Fibroblast of villous mesenchyme (primary cell): ENCODE measurements at regions not wholly inside any gene's neighbourhood (a gene's known extent, or its start where the extent isn't known, plus 50 kb on each side); places are given as distances from the start of the nearest gene placed in this dataset.
A peak's percentile ranks its signal among the peaks of the same experiment; 100 is the strongest.
"Not testable (repeated sequence)": the region's sequence is repeated elsewhere in the genome, so short reads cannot be mapped to it uniquely, and the experiment has no call there.

Experiments used
- DNase-seq: peaks from one replicate; pipeline ENCODE4 v3.0.0-alpha.2; 2010; ENCODE audit warnings: low read depth
- H3K4me3 ChIP-seq: 2 replicates; pipeline ENCODE4 v1.5.1; 2011; ENCODE audit warnings: low read depth, mild to moderate bottlenecking, low read length
- CTCF ChIP-seq: IDR thresholded peaks from 2 replicates; pipeline ENCODE4 v1.5.1; 2012; ENCODE audit warnings: low read depth, mild to moderate bottlenecking, low read length; ENCODE audit not compliant: insufficient read depth

DNA sequence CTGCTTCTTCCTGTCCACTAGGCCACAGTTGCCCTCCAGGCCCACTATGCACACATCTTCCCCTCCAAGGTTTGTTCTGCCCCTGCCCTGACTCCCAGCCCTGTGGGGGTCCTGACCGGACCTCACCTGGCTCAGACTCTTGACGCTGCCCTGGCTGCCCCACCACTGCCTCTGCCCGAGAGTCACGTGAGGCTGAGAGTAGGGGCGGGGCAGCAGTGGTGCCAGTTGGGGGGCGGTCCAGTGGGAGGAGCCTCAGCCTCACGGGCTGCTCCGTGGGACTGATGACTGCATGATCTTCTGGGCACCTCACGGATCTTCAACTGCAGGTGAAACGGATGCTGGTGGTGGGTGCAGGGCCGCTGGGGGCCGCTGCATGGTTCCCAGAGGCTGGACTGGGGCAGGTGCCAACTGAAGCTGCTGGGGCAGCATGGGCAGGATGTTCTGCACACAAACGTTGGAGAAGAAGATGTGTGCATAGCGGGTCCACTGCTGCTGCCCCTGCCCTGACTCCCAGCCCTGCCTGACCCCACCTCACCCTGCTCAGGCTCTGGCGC, 77.6 kb downstream of the HHIPL2 start:
- not testable (repeated sequence) for DNase-seq

DNA sequence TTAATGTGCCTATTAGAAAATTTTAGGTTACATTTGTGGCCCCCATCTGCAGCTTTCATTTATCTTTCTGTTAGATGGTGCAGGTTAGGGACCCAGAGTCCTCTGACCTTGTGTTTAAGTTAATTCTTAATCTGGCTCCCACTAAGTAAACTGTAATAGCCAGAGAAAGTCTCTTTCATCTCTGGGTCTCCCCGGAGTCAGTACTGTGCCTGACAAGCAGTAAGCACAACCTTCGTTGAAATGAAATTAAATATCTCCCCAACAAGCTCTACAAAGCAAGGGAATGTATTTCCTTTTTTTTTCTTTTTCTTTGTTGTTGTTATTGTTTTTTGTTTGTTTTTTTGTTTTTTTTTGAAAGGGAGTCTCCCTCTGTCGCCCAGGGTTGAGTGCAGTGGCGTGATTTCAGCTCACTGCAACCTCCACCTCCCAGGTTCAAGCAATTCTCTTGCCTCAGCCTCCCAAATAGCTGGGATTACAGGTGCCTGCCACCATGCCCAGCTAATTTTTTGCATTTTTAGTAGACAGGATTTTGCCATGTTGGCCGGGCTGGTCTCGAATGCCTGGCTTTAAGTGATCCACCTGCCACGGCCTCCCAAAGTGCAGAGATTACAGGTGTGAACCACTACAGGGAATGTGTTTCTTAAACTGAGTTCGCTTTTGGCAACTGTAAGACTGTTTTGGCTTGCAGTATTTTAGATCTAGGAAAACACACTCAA, 81.6 kb downstream of the HHIPL2 start:
- DNase-seq = no peak
- TF ChIP-seq CTCF = no peak
- H3K4me3 ChIP-seq = no peak overlapping the region

More for the DNA sequence above, 77.6 kb downstream of the HHIPL2 start:
- not testable (repeated sequence) for H3K4me3 ChIP-seq

DNA sequence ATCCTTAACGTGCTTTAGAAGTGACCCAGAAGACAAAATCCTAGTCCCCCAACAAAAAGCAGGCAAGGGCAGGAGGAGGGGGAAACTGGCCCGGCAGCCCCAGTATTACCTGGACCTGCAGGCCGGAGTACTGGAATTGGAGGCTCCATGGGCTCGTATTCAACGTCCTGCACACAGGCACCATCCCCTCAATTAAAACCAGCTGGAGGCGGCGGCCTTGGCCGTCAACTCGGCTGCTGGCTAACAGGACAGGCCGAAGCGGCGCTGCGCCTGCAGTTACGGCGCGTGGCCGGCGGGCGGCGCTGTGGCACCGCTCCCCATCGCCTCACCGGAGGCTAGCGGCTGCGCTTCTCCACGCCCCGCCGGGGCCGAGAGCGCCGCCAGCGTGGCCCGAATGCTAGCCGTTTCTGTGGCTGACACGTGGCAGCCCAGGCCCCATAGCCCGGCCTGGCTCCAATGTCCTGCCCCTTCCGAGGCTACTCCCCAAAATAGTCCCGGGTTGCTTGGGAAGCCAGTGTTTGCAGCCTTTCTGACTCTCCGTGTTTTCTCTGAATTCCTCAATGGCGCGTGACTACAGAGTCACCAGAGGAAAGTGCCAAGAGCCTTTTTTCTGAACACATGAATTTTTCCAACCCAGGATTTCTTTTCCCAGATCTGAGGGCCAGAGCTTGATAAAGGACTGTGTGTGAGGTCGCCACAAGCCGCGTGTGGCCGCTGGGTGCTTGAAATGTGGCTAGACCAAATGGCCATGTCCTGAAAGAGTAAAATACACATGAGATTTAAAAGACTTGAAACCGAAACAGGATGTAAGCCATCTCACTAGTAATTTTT, 82.5 kb downstream of the HHIPL2 start:
- peak; percentile 98 for TF ChIP-seq CTCF
- peak overlapping the region; percentile 58 for H3K4me3 ChIP-seq
- peak; percentile 96 for DNase-seq

GRCh38 chr1:222464841-222465210, 83.1 kb downstream of the HHIPL2 start:
- TF ChIP-seq CTCF = no peak
- DNase-seq = peak; percentile 80
- peak overlapping the region; percentile 58 for H3K4me3 ChIP-seq

- H3K4me3 ChIP-seq = no peak overlapping the region
Observed at GRCh38 chr1:222463059-222463730, 84.7 kb downstream of the HHIPL2 start.

GRCh38 chr1:222462601-222463000, 85.3 kb downstream of the HHIPL2 start:
- DNase-seq = no peak
- no peak overlapping the region for H3K4me3 ChIP-seq
- no peak for TF ChIP-seq CTCF

More at GRCh38 chr1:222463059-222463730, 84.7 kb downstream of the HHIPL2 start:
- DNase-seq = no peak
- TF ChIP-seq CTCF = no peak

GRCh38 chr1:222461941-222462340, 86.0 kb downstream of the HHIPL2 start:
- no peak overlapping the region for H3K4me3 ChIP-seq
- DNase-seq = no peak
- no peak for TF ChIP-seq CTCF
